LNCAP (cell line): ENCODE measurements at regions not wholly inside any gene's neighbourhood (a gene's known extent, or its start where the extent isn't known, plus 50 kb on each side); places are given as distances from the start of the nearest gene placed in this dataset.

Source experiments
- TF ChIP-seq, protein P1 (sequence below): fragments of 450-650 bp; IDR thresholded peaks from 2 replicates; pipeline ENCODE4 v1.5.1; 2017; ENCODE audit warnings: mild to moderate bottlenecking

DNA sequence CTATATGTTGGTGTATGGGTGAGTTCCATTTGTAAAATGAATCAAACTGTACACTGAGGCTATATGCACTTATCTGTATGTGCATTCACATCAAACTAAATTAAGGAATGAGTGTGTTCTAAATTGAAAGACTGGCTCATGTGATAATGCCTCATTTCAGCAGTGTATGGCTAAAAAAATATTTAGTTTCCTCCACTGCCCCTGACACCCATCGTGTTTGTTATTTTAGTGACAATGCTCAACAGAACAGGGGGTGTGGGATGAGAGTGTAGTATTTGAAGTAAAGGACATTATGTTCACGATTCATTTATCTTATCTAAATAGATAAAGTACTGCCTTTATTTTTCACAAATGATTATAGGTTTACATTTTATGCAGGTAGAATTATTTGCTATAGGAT lies 301.1 kb upstream of the ARPP21 start:
- TF ChIP-seq, protein P1, sequence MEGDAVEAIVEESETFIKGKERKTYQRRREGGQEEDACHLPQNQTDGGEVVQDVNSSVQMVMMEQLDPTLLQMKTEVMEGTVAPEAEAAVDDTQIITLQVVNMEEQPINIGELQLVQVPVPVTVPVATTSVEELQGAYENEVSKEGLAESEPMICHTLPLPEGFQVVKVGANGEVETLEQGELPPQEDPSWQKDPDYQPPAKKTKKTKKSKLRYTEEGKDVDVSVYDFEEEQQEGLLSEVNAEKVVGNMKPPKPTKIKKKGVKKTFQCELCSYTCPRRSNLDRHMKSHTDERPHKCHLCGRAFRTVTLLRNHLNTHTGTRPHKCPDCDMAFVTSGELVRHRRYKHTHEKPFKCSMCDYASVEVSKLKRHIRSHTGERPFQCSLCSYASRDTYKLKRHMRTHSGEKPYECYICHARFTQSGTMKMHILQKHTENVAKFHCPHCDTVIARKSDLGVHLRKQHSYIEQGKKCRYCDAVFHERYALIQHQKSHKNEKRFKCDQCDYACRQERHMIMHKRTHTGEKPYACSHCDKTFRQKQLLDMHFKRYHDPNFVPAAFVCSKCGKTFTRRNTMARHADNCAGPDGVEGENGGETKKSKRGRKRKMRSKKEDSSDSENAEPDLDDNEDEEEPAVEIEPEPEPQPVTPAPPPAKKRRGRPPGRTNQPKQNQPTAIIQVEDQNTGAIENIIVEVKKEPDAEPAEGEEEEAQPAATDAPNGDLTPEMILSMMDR: no peak

DNA sequence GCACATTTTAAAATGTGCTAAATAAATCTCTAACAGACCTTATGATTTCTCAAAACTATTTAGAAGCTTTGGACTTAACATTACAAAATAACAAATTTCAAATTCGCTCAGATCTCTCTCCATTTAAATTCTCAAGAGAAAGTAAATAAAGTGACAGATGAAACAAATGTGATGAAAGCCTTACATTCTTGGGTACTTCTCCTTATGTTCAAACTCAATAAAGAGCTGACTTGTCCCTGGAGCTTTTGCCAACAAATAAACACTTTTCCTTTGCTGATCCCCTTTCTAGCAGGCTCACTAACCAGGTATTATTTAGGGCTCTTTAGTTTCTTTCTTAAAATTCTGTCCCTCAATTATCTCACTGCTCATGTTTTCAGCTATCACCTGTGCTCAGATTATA lies 259.1 kb upstream of the ARPP21 start:
- TF ChIP-seq, protein P1: no peak

DNA sequence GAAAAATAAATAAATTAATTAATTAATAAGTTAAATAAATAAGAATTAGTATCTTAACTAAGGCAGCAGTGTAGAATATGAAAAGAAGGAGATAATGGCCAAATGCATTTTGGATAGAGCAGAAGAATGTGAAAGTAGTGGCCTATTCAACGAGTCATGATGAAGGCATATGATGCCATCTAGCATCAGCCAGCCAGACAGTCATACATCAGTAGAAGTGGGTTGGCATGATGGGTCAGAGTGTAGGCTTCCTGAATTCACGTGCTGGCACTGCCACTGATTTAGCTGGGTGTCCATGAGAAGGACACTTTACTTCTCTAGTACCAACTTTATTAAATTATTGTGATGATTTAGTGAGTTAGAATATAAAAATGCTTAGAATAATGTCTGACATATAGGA lies 256.1 kb upstream of the ARPP21 start:
- TF ChIP-seq, protein P1: no peak

DNA sequence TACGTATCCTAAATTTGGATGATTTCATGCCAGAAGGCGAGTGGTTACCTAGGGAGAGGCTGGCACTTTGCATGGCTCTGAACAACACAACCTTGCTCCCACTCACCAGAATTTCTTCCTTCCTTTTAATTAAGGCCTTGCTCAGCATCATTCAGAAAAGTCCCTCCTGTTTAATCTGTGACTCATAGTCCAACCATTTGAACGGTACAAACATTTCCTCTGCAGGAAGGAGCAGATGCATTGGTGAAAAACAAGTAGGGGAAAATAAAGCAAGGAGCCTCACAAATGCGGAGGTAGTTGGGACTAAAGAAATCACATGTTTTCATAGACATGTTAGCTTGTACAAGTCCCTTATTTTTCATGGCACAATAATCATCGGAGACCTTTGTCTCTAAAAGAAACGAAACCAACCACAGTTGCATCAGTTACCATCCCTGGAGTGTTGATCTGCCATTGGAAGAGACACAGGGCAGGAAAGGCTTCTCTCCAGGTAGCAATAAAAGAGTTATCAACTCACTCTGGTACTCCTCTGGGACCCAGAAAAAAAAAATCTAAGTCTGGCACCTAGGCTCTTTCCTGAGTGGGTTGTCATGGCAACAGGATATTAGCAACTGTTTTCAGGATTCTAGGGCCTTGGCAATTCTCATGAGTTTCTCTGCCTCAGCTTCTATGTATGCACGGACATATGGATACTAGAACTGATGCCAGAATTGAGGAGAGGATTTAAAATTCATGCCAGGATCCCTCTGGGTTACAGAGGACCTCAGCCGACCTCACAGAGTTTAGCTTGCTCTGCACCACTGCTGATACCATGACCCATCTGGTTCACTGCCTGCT lies 255.4 kb upstream of the ARPP21 start:
- TF ChIP-seq, protein P1: no peak

DNA sequence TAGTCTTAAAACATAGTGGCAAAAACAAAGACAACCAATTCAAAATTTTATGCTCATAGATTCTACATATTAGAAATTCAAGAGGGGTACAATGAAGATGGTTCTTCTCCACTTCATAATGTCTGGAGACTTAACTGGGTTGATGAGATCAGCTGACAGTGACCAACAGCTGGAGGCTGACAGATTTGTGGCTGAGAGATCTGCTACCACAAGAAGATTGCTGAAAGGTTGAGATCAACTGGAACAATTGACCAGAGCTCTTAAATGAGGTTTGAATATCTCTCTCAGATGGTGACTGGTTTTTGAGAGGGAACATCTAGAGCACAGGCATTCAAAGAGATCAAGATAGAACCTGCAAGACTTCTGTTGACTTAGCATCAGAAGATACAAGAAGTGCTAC lies 254.1 kb upstream of the ARPP21 start:
- TF ChIP-seq, protein P1: no peak

DNA sequence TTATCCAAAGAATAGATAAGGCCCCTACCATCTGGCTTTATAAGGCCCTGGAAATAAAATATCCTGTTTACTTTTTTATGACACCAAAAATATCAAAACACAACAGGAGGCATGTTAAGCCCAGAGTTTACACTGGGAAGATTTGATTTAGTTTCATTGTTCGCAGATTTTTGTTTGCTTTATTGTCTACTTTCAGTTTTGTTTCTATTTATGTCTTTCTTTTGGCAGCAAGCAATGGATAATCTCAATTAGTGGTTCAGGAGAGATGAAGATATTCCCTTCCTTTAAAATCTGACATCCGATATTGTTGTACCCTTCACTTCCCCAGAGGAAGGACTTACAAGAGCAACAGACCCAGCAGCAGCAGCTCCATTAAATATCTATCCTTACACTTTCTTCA lies 249.4 kb upstream of the ARPP21 start:
- TF ChIP-seq, protein P1: no peak

DNA sequence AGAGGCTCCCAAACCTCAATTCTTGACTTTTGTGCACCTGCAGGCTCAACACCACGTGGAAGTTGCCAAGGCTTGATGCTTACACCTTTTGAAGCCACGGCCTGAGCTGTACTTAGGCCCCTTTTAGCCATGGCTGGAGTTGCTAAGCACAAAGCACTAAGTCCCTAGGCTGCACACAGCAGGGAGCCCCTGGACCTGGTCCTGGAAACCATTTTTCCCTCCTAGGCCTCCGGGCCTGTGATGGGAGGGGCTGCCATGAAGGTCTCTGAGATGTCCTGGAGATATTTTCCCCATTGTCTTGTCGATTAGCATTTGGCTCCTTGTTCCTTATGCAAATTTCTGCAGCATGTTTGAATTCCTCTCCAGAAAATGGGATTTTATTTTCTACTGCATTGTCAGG lies 247.1 kb upstream of the ARPP21 start:
- TF ChIP-seq, protein P1: no peak
